HCEC 1CT (cell line): ENCODE measurements at regions not wholly inside any gene's neighbourhood (a gene's known extent, or its start where the extent isn't known, plus 50 kb on each side); places are given as distances from the start of the nearest gene placed in this dataset.
A peak's percentile ranks its signal among the peaks of the same experiment; 100 is the strongest.

Experiments
- DNase-seq: peaks from one replicate; pipeline ENCODE4 v3.0.0-alpha.2; 2017

DNA sequence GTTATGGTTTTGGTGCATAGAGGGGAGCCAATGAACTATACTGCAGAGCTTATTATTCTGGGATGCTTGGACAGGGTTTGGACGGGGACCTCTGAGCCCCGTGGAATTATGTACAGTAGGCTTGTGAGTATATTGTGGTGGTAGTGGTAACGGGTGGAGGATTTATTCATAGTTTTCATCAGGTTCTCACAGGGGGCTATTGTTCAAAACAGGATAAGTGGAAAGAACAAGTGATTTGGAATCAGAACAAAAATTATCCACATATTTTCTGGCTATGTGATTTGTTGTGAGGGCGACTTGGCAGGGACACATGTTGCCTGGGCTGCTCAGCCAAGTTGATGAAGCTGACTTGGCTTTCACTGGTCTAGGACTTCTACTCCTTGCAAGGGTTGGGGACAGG, 64.6 kb upstream of the ELOVL5 start:
- DNase-seq, result no peak

DNA sequence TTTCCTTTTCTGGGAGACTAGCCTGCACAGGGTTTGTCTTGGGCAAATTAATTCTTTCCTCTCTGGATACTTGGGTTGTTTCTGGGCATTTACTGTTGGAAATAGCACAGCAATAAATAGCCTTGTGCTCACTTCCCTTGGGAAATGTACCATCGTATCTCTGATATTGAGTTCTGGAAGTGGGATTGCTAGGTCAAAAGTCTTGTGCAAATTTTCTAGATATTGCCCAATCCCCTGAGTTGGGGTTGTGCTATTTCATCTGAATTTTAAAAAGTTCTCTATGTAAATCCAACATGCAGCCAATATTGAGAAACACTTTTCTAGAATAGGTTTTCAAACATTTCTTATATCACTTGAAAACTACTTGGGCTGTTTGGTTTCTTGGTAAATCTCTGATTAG, 64.0 kb upstream of the ELOVL5 start:
- DNase-seq, result no peak

DNA sequence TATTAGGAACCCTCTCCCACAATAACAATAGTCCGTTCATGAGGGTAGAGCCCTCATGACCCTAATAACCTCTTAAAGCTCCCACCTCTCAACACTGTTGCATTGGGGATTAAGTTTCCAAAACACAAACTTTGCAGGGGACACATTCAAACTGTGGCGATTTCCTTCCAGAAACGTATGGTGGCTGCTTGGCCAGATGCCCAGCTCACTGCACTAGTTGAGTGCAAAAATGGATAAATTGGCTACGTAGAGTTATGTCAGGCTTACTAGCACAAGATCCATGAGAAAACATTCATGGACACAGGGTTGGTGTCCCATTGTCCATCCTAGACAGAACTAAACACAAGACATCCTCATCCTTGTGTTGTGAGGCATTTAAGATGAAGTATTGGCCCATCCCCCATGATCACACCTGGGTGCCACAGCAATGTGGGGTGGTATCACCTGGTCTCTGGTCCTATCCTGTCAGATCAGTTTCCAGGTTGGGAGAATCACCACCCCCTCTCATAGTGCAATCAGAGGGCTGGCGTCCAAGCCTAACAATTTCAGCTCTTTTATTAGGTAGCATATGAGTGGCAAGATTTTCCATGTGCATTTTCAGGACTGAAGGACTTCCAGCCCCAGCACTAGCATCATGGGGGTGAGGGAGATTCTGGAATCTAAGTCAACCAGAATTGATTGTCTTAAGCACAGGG, 63.4 kb upstream of the ELOVL5 start:
- no peak for DNase-seq

DNA sequence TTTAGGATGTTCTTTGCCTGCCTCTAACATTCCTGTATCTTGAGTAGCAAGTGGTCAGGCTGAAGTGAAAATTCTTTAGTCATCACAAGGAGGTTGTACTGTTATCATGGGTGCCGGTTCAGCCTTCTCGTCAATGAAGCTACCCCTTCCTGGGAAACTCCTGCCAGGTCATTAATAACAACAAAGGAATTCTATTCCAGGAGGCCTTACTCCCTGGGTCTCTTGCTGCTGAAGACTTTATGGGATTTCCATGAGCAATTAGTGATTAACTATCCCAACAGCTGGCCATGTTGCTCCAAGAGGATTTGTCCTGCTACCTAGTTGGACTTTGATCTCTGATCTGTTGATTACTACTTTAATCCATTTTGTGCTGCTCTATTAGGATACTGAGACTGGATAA, 62.7 kb upstream of the ELOVL5 start:
- DNase-seq, result peak; percentile 30

DNA sequence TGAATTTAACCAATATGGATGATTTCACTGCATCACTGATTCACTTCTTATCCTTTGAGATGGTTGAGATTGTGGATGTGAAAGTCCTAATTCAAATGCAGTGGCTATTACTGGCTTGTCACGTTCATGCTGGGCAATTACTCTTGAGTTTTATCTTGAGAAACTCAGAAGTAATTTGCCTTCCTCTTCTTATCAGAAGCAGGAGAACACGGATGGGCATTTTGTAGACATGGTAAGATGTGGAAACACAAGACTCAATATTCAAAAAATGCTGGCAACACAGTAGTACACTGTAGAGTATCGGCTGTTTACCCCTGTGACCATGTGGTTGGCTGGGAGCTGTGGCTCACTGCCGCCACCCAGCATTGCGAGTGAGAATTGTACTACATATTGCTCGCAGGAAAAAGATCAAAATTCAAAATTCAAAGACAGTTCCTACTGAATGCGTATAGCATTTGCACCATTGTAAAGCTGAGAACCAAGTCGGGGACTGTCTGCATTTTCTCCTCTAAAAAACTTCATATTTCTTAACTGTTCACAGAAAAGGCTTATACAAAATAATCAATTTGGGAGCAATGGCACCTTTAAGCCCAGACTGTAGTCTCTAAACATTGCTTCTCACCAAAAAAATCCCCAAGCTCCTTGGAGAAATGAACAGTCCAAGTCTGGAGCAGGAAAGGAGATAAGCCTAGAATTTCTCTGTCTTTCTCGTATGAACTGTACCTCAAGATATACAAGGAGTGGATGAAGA, 61.9 kb upstream of the ELOVL5 start:
- DNase-seq, result peak; percentile 42

DNA sequence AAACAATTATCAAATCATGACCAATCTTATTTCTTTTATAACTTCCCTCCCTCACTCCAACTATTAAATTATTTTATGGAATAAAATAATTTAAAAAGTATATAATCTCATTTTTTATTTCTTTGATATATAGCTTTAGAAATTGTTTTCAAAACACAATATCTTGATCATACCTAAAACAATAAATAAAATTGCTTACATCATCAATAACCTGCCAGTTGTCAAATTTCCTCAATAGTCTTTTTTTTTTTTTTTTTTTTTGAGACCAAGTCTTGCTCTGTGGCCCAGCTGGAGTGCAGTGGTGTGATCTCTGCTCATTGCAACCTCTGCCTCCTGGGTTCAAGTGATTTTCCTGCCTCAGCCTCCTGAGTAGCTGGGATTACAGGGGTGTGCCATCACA, 60.1 kb upstream of the ELOVL5 start:
- no peak for DNase-seq

DNA sequence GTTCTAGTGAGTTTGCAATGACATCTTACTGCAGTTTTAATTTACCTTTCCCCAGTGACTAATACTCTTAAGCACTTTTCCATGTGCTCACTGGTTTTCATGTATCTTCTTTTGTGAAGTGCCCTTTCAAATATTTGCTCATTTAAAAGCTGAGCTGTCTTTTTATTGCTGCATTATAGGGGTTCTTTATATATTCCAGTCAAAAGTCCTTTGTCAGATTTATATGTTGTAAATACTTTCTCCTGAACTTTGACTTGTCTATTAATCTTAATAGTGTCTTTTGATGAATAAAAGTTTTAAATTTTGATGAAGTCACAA, 50.2 kb upstream of the ELOVL5 start:
- no peak for DNase-seq

DNA sequence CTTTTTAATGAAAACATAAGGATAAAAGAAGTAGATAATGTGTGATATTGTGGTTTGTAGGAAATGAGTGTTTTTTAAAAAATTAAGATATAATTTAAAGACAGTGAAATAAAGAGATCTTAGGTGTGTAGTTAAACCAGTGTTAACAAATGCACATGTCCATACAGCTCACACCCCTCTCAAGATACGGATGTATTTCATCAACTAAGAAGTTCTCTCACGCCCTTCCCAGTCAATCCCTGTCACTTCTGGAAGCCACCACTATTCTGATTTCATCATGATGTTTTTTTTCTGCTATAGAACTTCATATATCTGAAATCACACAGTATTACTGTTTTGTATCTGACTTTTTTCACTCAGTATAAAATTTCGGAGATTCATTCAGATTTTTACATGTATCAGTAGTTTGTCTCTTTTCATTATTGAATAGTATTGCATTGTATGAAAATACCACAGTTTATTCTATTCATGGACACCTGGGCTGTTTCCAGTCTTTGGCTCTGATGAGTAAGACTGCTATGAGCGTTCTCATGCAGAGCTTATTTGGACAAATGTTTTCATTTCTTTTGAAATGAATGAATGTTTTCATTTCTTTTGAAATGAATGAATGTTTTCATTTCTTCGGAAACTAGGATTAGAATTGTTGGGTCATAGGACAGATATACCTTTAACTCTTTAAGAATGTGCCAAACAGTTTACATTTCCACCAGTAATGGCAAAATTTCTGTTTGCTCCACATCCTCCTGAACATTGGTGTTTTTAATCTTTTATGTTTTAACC, 49.7 kb upstream of the ELOVL5 start:
- no peak for DNase-seq
